ENCODE measurements at regions not wholly inside any gene's neighbourhood (a gene's known extent, or its start where the extent isn't known, plus 50 kb on each side); places are given as distances from the start of the nearest gene placed in this dataset.

GRCh38 chr12:67533159-67533558 lies 115.4 kb upstream of the DYRK2 start:
- TF ChIP-seq EP300 (IDR thresholded peaks at IDR 0.05; ENCODE audit: low read depth) (no peak), CTCF (IDR thresholded peaks at IDR 0.05) (no peak), POLR2A (IDR thresholded peaks at IDR 0.05) (no peak), POLR2AphosphoS5 (IDR thresholded peaks at IDR 0.05) (no peak)

All from transverse colon (tissue), 4 donors.